PC-9 (cell line): ENCODE measurements at regions not wholly inside any gene's neighbourhood (a gene's known extent, or its start where the extent isn't known, plus 50 kb on each side); places are given as distances from the start of the nearest gene placed in this dataset.

Source experiments
- BruUV-seq: library from RNA; stranded (reverse); fragments of 400-500 nt; replicated peaks from 2 replicates; lab custom pipeline; 2021; lab: Mats Ljungman, UMichigan
- CTCF ChIA-PET: fragments of 300-600 bp; sonication (Branson Sonifier 250); formaldehyde crosslinking; loops from one replicate; lab custom pipeline; 2022; ENCODE audit warnings: antibody characterized with exemption; lab: Charles Lee
- POLR2A ChIA-PET: fragments of 300-600 bp; sonication (Branson Sonifier 250); formaldehyde crosslinking; loops from one replicate; lab custom pipeline; 2022; ENCODE audit warnings: antibody characterized with exemption; ENCODE audit not compliant: unreplicated experiment; lab: Charles Lee
- DNase-seq, 2 experiments: peaks; one replicate each; pipeline versions ENCODE4 v3.0.0 to v3.0.0-alpha.2; 2015 to 2022; ENCODE audit warnings: mixed read lengths in 1 of 2
- H2AFZ ChIP-seq: fragments of 200-600 bp; sonication (generic); 2 replicates; pipeline ENCODE4 v1.8.1; 2017; ENCODE audit warnings: antibody characterized with exemption
- H3F3A ChIP-seq: fragments of 200-600 bp; sonication (generic); 2 replicates; pipeline ENCODE4 v1.8.1; 2017; ENCODE audit warnings: antibody characterized with exemption, mild to moderate bottlenecking, low read depth; ENCODE audit not compliant: insufficient read depth
- H3K27ac ChIP-seq: fragments of 200-600 bp; sonication (generic); 2 replicates; pipeline ENCODE4 v1.6.1; 2016; ENCODE audit warnings: mixed run types
- H3K27me3 ChIP-seq: fragments of 200-600 bp; sonication (generic); 2 replicates; pipeline ENCODE4 v1.6.1; 2016; ENCODE audit warnings: low read depth, mixed run types; ENCODE audit not compliant: insufficient read depth
- H3K36me3 ChIP-seq: fragments of 200-600 bp; sonication (generic); 2 replicates; pipeline ENCODE4 v1.6.1; 2016; ENCODE audit warnings: low read depth, mixed run types
- H3K4me1 ChIP-seq: fragments of 200-600 bp; sonication (generic); replicated peaks from 2 replicates; pipeline ENCODE4 v1.6.1; 2016; ENCODE audit warnings: mixed run types; ENCODE audit not compliant: insufficient read depth
- H3K4me2 ChIP-seq: fragments of 200-600 bp; sonication (generic); 2 replicates; pipeline ENCODE4 v1.6.1; 2017; ENCODE audit warnings: mixed run types
- H3K4me3 ChIP-seq: fragments of 200-600 bp; sonication (generic); 2 replicates; pipeline ENCODE4 v1.6.1; 2016; ENCODE audit warnings: mixed run types
- H3K79me2 ChIP-seq: fragments of 200-600 bp; sonication (generic); 2 replicates; pipeline ENCODE4 v1.6.1; 2017; ENCODE audit warnings: low read depth, mixed run types
- H3K9me2 ChIP-seq: fragments of 200-600 bp; sonication (generic); 2 replicates; pipeline ENCODE4 v1.8.1; 2017; ENCODE audit warnings: mild to moderate bottlenecking; ENCODE audit not compliant: insufficient read depth
- H3K9me3 ChIP-seq: fragments of 200-600 bp; sonication (generic); 2 replicates; pipeline ENCODE4 v1.8.1; 2016; ENCODE audit warnings: low read depth; ENCODE audit not compliant: insufficient read depth
- H4K20me1 ChIP-seq: fragments of 200-600 bp; sonication (generic); 2 replicates; pipeline ENCODE4 v1.8.1; 2017; ENCODE audit not compliant: insufficient read depth
- EZH2 ChIP-seq: fragments of 200-600 bp; sonication (generic); IDR thresholded peaks from 2 replicates; pipeline ENCODE4 v1.8.0; 2017; ENCODE audit warnings: antibody characterized with exemption, low read depth
- intact Hi-C: fragments of 100-400 bp; cut with micrococcal nuclease; formaldehyde crosslinking; loops from one replicate; pipeline ENCODE4 v1.10.0; 2022; ENCODE audit not compliant: unreplicated experiment
- TF ChIP-seq, protein P1 (sequence below): fragments of 200-600 bp; sonication (generic); conservative IDR thresholded peaks from 2 replicates; pipeline ENCODE4 v1.6.1; 2017; ENCODE audit warnings: mixed run types, antibody characterized with exemption, mild to moderate bottlenecking, moderate library complexity

DNA sequence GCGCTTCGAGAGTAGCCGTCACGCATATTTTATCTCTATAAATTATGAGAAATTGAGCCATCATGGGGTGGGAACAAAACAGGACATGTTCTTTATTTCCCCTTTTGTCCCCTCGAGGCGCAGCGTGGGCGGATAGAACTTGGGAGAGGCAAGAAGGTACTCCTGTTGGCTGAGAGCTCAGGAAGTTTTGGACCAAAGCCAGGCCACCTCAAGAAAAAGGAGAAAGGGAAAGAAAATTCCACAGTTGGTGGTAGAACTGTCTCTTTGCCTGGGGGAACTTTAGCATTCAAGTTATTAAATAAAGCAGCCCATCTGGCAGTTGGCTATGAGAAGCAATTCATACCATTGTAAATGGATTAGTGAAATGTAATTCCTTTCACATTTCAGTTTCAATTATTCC is 76.4 kb upstream of the DSCAM start:
- no TSS peak for BruUV-seq
- Histone ChIP-seq H3K4me3 (no peak overlapping the region), H3K27me3 (0 out of 2 replicates have a peak, but pooled peaks cover 3% of the 10 kb centered on the region), H3K9me2 (no peaks in the 10 kb centered on the region), H3F3A (no peaks in the 10 kb centered on the region), H3K27ac (no peak overlapping the region), H2AFZ (no peak overlapping the region), H3K79me2 (no peaks in the 10 kb centered on the region), H4K20me1 (no peaks in the 10 kb centered on the region), H3K4me1 (no peaks in the 10 kb centered on the region), H3K36me3 (no peaks in the 10 kb centered on the region), H3K4me2 (no peak overlapping the region), H3K9me3 (no peaks in the 10 kb centered on the region)
- intact Hi-C loops, result no loop called here
- no peak for DNase-seq
- TF ChIP-seq, protein P1, sequence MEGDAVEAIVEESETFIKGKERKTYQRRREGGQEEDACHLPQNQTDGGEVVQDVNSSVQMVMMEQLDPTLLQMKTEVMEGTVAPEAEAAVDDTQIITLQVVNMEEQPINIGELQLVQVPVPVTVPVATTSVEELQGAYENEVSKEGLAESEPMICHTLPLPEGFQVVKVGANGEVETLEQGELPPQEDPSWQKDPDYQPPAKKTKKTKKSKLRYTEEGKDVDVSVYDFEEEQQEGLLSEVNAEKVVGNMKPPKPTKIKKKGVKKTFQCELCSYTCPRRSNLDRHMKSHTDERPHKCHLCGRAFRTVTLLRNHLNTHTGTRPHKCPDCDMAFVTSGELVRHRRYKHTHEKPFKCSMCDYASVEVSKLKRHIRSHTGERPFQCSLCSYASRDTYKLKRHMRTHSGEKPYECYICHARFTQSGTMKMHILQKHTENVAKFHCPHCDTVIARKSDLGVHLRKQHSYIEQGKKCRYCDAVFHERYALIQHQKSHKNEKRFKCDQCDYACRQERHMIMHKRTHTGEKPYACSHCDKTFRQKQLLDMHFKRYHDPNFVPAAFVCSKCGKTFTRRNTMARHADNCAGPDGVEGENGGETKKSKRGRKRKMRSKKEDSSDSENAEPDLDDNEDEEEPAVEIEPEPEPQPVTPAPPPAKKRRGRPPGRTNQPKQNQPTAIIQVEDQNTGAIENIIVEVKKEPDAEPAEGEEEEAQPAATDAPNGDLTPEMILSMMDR, result no peak
- TF ChIP-seq EZH2, result no peak
- CTCF ChIA-PET, result no interaction called here
- POLR2A ChIA-PET, result no interaction called here

DNA sequence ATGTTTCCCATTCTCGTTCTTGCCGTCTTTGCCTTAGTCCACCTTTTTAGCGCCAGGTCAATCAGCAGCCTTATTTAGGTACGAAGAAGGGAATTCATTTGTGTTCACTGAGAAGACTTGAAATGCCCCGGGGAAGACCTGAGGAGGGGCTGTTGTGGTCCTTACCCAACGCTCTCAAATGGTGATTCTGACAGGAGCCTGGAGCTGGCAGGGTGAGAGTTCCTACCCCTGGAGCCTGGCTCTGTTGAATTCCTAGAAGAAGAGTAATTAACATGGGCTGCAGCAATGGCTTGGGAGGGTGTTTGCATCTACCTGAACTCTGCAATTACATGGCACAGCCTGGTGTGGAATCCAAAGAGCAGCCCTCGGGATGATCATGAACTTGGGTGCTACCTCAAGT is 76.9 kb upstream of the DSCAM start:
- Histone ChIP-seq H3K27ac (no peak overlapping the region), H3K4me1 (no peaks in the 10 kb centered on the region), H3K9me2 (no peaks in the 10 kb centered on the region), H3K4me2 (no peak overlapping the region), H3K27me3 (0 out of 2 replicates have a peak, but pooled peaks cover 3% of the 10 kb centered on the region), H3F3A (no peaks in the 10 kb centered on the region), H3K9me3 (no peaks in the 10 kb centered on the region), H4K20me1 (no peaks in the 10 kb centered on the region), H2AFZ (no peak overlapping the region), H3K79me2 (no peaks in the 10 kb centered on the region), H3K4me3 (no peak overlapping the region), H3K36me3 (no peaks in the 10 kb centered on the region)
- intact Hi-C loops, result no loop called here
- no TSS peak for BruUV-seq
- TF ChIP-seq, protein P1, result no peak
- TF ChIP-seq EZH2, result no peak
- ChIA-PET POLR2A (no interaction called here), CTCF (no interaction called here)
- DNase-seq, result no peak

DNA sequence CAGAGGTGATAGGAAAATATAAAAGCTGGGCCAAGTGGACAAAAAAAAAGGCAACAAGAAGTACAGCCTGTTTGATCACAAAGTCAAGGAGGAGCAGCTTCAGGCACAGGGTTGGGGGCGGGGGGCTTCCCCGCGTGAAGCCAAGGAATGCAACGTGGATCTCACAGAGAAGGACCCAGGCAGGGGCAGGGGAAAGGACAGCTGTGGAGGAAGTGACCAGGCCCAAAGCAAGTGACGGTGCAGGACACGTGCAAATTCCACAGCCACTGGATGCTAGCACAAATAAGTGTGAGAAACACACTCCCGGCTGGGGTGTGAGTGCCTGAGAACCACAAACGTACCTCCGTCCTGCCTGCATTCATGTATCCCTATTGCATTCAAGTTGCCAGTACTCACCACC is 77.7 kb upstream of the DSCAM start:
- no peaks in the 10 kb centered on the region for H3K9me3 ChIP-seq
- DNase-seq, result no peak
- CTCF ChIA-PET, result no interaction called here
- H3F3A ChIP-seq, result no peaks in the 10 kb centered on the region
- intact Hi-C loops, result no loop called here
- H4K20me1 ChIP-seq, result no peaks in the 10 kb centered on the region
- POLR2A ChIA-PET, result no interaction called here
- 0 out of 2 replicates have a peak, but pooled peaks cover 3% of the 10 kb centered on the region for H3K27me3 ChIP-seq
- no peak overlapping the region for H3K4me3 ChIP-seq
- no peak overlapping the region for H3K27ac ChIP-seq
- H3K79me2 ChIP-seq, result no peaks in the 10 kb centered on the region
- H3K4me1 ChIP-seq, result no peaks in the 10 kb centered on the region
- no peak overlapping the region for H3K4me2 ChIP-seq
- TF ChIP-seq EZH2, result no peak
- TF ChIP-seq, protein P1, result no peak
- no peaks in the 10 kb centered on the region for H3K9me2 ChIP-seq
- H2AFZ ChIP-seq, result no peak overlapping the region
- H3K36me3 ChIP-seq, result no peaks in the 10 kb centered on the region
- BruUV-seq, result no TSS peak
